ENCODE measurements at regions not wholly inside any gene's neighbourhood (a gene's known extent, or its start where the extent isn't known, plus 50 kb on each side); places are given as distances from the start of the nearest gene placed in this dataset.

GRCh38 chr21:15543473-15543872 lies 186.3 kb upstream of the USP25 start:
- Mint-ChIP-seq H3K27ac (ENCODE audit: unreplicated experiment) (no peak overlapping the region), H3K9me3 (ENCODE audit: unreplicated experiment) (no peaks in the 10 kb centered on the region), H3K4me3 (ENCODE audit: unreplicated experiment) (no peak overlapping the region), H3K36me3 (ENCODE audit: low read depth, unreplicated experiment) (no peaks in the 10 kb centered on the region), H3K4me1 (ENCODE audit: unreplicated experiment) (no peaks in the 10 kb centered on the region), H3K27me3 (ENCODE audit: unreplicated experiment) (no peaks in the 10 kb centered on the region)
- no peak for TF ChIP-seq CTCF (IDR thresholded peaks at IDR 0.05; ENCODE audit: unreplicated experiment)
- DNase-seq (ENCODE audit: low spot score): no peak

- Mint-ChIP-seq H3K9me3 (ENCODE audit: unreplicated experiment) (no peaks in the 10 kb centered on the region), H3K4me1 (ENCODE audit: unreplicated experiment) (peaks cover 5% of the 10 kb centered on the region), H3K27me3 (ENCODE audit: unreplicated experiment) (no peaks in the 10 kb centered on the region), H3K27ac (ENCODE audit: unreplicated experiment) (no peak overlapping the region), H3K4me3 (ENCODE audit: unreplicated experiment) (no peak overlapping the region), H3K36me3 (ENCODE audit: low read depth, unreplicated experiment) (no peaks in the 10 kb centered on the region)
- no peak for TF ChIP-seq CTCF (IDR thresholded peaks at IDR 0.05; ENCODE audit: unreplicated experiment)
- DNase-seq (ENCODE audit: low spot score): no peak
These were observed 180.1 kb upstream of the USP25 start for GRCh38 chr21:15549671-15550070.

GRCh38 chr21:15552914-15553494 lies 176.8 kb upstream of the USP25 start:
- H3K27me3 Mint-ChIP-seq (ENCODE audit: unreplicated experiment): no peaks in the 10 kb centered on the region
- no peaks in the 10 kb centered on the region for H3K36me3 Mint-ChIP-seq (ENCODE audit: low read depth, unreplicated experiment)
- TF ChIP-seq CTCF (IDR thresholded peaks at IDR 0.05; ENCODE audit: unreplicated experiment): peak; percentile 31
- H3K27ac Mint-ChIP-seq (ENCODE audit: unreplicated experiment): no peak overlapping the region
- DNase-seq (ENCODE audit: low spot score): no peak
- H3K4me3 Mint-ChIP-seq (ENCODE audit: unreplicated experiment): no peak overlapping the region
- no peaks in the 10 kb centered on the region for H3K9me3 Mint-ChIP-seq (ENCODE audit: unreplicated experiment)
- H3K4me1 Mint-ChIP-seq (ENCODE audit: unreplicated experiment): peaks cover 5% of the 10 kb centered on the region

- Mint-ChIP-seq H3K27me3 (ENCODE audit: unreplicated experiment) (peaks cover 3% of the 10 kb centered on the region), H3K4me1 (ENCODE audit: unreplicated experiment) (peaks cover 2% of the 10 kb centered on the region), H3K27ac (ENCODE audit: unreplicated experiment) (no peak overlapping the region), H3K4me3 (ENCODE audit: unreplicated experiment) (no peak overlapping the region), H3K9me3 (ENCODE audit: unreplicated experiment) (no peaks in the 10 kb centered on the region), H3K36me3 (ENCODE audit: low read depth, unreplicated experiment) (no peaks in the 10 kb centered on the region)
- TF ChIP-seq CTCF (IDR thresholded peaks at IDR 0.05; ENCODE audit: unreplicated experiment): no peak
- DNase-seq (ENCODE audit: low spot score): no peak
These were observed 171.9 kb upstream of the USP25 start for GRCh38 chr21:15557925-15558324.

GRCh38 chr21:15558884-15559283 lies 170.9 kb upstream of the USP25 start:
- peaks cover 8% of the 10 kb centered on the region for H3K27me3 Mint-ChIP-seq (ENCODE audit: unreplicated experiment)
- no peak overlapping the region for H3K4me3 Mint-ChIP-seq (ENCODE audit: unreplicated experiment)

More at GRCh38 chr21:15558884-15559283, 170.9 kb upstream of the USP25 start:
- no peak for TF ChIP-seq CTCF (IDR thresholded peaks at IDR 0.05; ENCODE audit: unreplicated experiment)
- Mint-ChIP-seq H3K4me1 (ENCODE audit: unreplicated experiment) (no peaks in the 10 kb centered on the region), H3K27ac (ENCODE audit: unreplicated experiment) (no peak overlapping the region), H3K36me3 (ENCODE audit: low read depth, unreplicated experiment) (no peaks in the 10 kb centered on the region), H3K9me3 (ENCODE audit: unreplicated experiment) (no peaks in the 10 kb centered on the region)
- no peak for DNase-seq (ENCODE audit: low spot score)

Data from endothelial cell (in vitro differentiated cells).